Endothelial cell (in vitro differentiated cells): ENCODE measurements at regions not wholly inside any gene's neighbourhood (a gene's known extent, or its start where the extent isn't known, plus 50 kb on each side); places are given as distances from the start of the nearest gene placed in this dataset.
A peak's percentile ranks its signal among the peaks of the same experiment; 100 is the strongest.

Experiments
- DNase-seq: peaks from one replicate; pipeline ENCODE4 v3.0.0; 2021; ENCODE audit warnings: low spot score
- H3K27ac Mint-ChIP-seq: one replicate; pipeline ENCODE4 v1.8.0; 2021; ENCODE audit warnings: mixed read lengths, inconsistent platforms; ENCODE audit not compliant: unreplicated experiment
- H3K27me3 Mint-ChIP-seq: one replicate; pipeline ENCODE4 v1.8.0; 2021; ENCODE audit warnings: mild to moderate bottlenecking, moderate library complexity, mixed read lengths, inconsistent platforms; ENCODE audit not compliant: unreplicated experiment
- H3K36me3 Mint-ChIP-seq: one replicate; pipeline ENCODE4 v1.8.0; 2021; ENCODE audit warnings: mild to moderate bottlenecking, low read depth, mixed read lengths, inconsistent platforms; ENCODE audit not compliant: unreplicated experiment
- H3K4me1 Mint-ChIP-seq: one replicate; pipeline ENCODE4 v1.8.0; 2021; ENCODE audit warnings: mild to moderate bottlenecking, mixed read lengths, inconsistent platforms; ENCODE audit not compliant: unreplicated experiment
- H3K4me3 Mint-ChIP-seq: one replicate; pipeline ENCODE4 v1.8.0; 2021; ENCODE audit warnings: mild to moderate bottlenecking, mixed read lengths, inconsistent platforms; ENCODE audit not compliant: unreplicated experiment
- H3K9me3 Mint-ChIP-seq: one replicate; pipeline ENCODE4 v1.8.0; 2021; ENCODE audit warnings: mixed read lengths, inconsistent platforms; ENCODE audit not compliant: unreplicated experiment
- TF ChIP-seq, protein P1 (sequence below): fragments of 200-600 bp; sonication (generic); IDR thresholded peaks from one replicate; pipeline ENCODE4 v1.5.0; 2021; ENCODE audit warnings: antibody characterized with exemption; ENCODE audit not compliant: unreplicated experiment

DNA sequence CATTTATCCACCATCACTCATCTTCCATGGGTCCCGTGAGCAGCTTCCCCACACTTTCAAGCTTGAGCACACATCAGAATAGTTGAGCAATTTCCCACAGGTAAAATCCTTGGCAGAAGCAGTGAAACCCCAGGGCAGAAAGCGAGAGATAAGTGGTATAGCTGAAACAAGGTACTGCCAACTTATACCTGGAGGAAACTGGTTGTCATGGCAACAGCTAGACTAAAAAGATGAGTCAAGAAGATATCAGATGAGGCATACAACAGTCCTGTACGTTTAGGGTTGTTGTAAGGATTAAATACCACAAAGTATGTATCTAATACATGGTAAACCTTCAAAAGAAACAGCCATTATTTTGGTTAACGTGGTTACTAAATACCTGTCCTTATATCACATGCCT is 66.9 kb upstream of the PHOX2B start:
- TF ChIP-seq, protein P1, sequence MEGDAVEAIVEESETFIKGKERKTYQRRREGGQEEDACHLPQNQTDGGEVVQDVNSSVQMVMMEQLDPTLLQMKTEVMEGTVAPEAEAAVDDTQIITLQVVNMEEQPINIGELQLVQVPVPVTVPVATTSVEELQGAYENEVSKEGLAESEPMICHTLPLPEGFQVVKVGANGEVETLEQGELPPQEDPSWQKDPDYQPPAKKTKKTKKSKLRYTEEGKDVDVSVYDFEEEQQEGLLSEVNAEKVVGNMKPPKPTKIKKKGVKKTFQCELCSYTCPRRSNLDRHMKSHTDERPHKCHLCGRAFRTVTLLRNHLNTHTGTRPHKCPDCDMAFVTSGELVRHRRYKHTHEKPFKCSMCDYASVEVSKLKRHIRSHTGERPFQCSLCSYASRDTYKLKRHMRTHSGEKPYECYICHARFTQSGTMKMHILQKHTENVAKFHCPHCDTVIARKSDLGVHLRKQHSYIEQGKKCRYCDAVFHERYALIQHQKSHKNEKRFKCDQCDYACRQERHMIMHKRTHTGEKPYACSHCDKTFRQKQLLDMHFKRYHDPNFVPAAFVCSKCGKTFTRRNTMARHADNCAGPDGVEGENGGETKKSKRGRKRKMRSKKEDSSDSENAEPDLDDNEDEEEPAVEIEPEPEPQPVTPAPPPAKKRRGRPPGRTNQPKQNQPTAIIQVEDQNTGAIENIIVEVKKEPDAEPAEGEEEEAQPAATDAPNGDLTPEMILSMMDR: no peak
- H3K4me3 Mint-ChIP-seq: no peak overlapping the region
- H3K4me1 Mint-ChIP-seq: no peaks in the 10 kb centered on the region
- no peaks in the 10 kb centered on the region for H3K36me3 Mint-ChIP-seq
- peaks cover 2% of the 10 kb centered on the region for H3K27me3 Mint-ChIP-seq
- no peaks in the 10 kb centered on the region for H3K9me3 Mint-ChIP-seq
- no peak overlapping the region for H3K27ac Mint-ChIP-seq
- no peak for DNase-seq

DNA sequence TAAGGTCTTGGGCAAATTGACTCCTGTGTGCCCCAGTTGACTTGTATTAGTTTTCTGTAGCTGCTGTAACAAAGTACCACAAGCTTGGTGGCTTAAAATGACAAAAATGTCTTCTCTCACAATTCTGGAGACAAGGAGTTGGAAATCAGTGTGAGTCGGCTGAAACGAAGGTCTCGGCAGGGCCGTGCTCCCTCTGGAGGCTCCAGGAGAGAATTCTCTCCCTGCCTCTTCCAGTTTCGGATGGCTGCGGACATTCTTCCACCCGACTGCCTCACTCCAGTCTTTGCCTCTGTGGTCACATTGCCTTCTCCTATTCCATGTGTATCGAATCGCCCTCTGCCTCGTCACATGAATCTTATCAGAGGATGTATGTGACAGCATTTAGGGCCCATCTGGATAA is 66.0 kb upstream of the PHOX2B start:
- Mint-ChIP-seq H3K27me3 (peaks cover 2% of the 10 kb centered on the region), H3K36me3 (no peaks in the 10 kb centered on the region), H3K9me3 (no peaks in the 10 kb centered on the region), H3K27ac (no peak overlapping the region), H3K4me3 (no peak overlapping the region), H3K4me1 (no peaks in the 10 kb centered on the region)
- TF ChIP-seq, protein P1: no peak
- peak; percentile 31 for DNase-seq

DNA sequence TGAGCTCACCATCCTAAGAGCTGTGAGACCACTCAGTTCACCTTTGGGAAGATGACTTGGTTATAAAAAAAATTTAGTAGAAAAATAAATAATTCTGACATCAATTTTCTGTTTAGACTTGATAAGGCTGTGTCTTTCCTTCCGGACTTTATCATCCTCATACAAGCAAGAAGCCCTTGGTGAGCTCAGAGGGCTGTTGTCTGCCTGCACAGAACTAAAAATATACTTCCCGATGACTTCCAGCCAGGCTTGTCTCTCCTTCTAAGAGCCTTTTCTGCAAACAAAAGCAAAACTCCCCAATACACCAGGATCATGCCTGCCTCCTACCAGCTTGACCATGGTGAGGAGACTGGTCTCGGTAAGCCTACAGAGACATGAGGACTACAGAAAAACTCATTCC is 58.3 kb upstream of the PHOX2B start:
- Mint-ChIP-seq H3K9me3 (no peaks in the 10 kb centered on the region), H3K27ac (no peak overlapping the region), H3K27me3 (peaks cover 3% of the 10 kb centered on the region), H3K4me3 (no peak overlapping the region), H3K36me3 (no peaks in the 10 kb centered on the region), H3K4me1 (no peaks in the 10 kb centered on the region)
- DNase-seq: no peak
- TF ChIP-seq, protein P1: no peak

DNA sequence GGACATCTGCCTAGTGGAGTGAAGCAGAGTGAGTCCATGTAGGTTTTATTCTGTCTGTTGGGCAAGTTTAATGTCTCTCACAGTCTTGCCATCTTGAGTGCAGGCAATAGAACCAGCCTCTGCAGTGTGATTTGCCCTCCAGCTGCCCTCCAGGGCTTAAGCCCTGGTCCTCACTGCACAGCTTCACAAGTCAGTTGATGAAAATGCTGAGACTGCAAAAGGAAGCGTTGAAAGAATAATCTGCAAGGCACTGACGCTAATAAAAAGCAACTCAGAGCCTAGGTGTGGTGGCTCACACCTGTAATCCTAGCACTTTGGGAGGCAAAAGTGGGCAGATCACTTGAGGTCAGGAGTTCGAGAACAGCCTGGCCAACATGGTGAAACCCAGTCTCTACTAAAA is 54.1 kb upstream of the PHOX2B start:
- Mint-ChIP-seq H3K9me3 (no peaks in the 10 kb centered on the region), H3K36me3 (no peaks in the 10 kb centered on the region), H3K4me3 (no peak overlapping the region), H3K27me3 (no peaks in the 10 kb centered on the region), H3K27ac (no peak overlapping the region), H3K4me1 (no peaks in the 10 kb centered on the region)
- DNase-seq: no peak
- TF ChIP-seq, protein P1: no peak

DNA sequence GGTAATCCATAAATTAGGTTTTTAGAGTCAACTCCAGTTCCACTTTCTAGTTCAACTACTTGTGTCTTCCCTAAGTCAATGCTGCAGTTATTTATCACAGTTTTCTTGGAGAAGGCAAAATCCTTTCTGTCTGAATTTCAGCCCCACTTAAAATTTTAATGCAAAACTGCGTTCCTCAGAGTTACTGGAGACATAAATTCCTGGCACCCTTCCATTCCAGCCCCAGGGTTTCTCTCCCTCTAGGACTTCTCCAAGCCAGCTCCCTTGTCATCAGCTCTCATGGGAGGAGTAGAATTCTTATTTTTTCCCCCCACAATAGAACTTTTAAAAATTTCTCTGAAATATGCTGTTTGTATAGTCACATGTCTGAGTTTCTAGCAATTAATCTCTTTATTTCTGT is 50.6 kb upstream of the PHOX2B start:
- no peak for DNase-seq
- no peaks in the 10 kb centered on the region for H3K9me3 Mint-ChIP-seq
- no peaks in the 10 kb centered on the region for H3K36me3 Mint-ChIP-seq
- no peak overlapping the region for H3K27ac Mint-ChIP-seq
- H3K27me3 Mint-ChIP-seq: no peaks in the 10 kb centered on the region
- peaks cover 6% of the 10 kb centered on the region for H3K4me1 Mint-ChIP-seq
- TF ChIP-seq, protein P1: no peak
- no peak overlapping the region for H3K4me3 Mint-ChIP-seq
